Tongue (tissue), 1 donor: ENCODE measurements at regions not wholly inside any gene's neighbourhood (a gene's known extent, or its start where the extent isn't known, plus 50 kb on each side); places are given as distances from the start of the nearest gene placed in this dataset.

Source experiments
- DNase-seq: peaks from one replicate; pipeline ENCODE4 v3.0.0-alpha.2; 2015

- no peak for DNase-seq
These were observed 82.6 kb upstream of the CCDC91 start for GRCh38 chr12:28107679-28108078.

DNA sequence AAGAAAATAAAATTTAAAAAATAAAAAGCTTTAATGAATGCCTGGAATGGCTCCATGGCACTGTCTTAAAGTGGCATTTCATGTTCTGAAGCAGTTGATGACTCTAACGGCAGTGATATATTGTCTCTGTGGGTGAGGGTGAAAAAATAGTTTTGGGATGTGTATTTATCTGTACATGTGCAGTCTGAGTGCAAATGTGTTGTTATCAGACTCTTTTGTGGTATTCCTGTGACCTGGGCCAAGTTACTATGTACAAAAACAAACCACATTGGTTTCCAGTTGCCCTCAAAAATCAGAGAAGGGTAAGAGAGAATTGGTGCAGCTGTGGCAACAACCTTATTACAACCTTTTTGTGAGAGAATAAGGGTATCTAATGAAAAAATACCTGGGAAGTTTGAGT lies 81.7 kb upstream of the CCDC91 start:
- no peak for DNase-seq

- no peak for DNase-seq
These were observed 79.9 kb upstream of the CCDC91 start for GRCh38 chr12:28110329-28110728.

DNA sequence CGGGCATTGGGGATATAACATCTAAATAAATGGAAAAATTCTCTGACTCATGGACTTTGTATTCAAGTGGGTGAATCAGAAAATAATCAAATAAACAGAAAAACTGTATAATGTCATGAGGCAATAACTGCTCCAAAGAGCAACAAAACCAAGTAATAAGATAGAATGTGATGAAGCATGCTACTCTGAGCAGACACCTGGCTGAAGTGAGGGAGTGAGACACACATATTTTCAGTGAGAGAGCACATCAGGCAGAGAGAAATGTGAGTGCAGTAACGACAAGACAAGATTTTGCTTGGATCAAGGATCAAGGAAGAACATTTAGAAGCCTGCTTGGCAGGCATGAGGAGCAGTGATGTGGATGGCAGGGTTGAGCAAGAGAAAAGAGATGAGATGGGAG lies 75.8 kb upstream of the CCDC91 start:
- DNase-seq: no peak

DNA sequence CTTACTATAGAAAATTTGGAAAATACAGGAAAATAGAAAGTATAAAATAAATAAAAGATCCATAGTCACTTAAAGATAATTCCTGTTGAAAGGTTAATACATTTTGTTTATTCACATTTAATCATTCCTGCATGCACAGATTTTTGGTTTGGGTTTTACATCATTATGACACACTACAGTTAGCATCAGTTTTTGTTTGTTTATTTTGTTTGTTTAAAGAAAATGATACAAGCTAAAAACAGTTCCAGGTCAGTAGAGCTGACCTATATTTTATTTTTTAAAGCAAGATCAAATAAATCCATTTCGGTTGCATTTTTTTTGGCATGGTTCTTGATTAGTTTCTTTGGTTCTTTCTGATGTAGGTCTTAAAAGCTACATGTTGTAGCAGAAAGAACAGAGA lies 68.8 kb upstream of the CCDC91 start:
- no peak for DNase-seq

GRCh38 chr12:28121899-28122655 lies 68.2 kb upstream of the CCDC91 start:
- no peak for DNase-seq

DNA sequence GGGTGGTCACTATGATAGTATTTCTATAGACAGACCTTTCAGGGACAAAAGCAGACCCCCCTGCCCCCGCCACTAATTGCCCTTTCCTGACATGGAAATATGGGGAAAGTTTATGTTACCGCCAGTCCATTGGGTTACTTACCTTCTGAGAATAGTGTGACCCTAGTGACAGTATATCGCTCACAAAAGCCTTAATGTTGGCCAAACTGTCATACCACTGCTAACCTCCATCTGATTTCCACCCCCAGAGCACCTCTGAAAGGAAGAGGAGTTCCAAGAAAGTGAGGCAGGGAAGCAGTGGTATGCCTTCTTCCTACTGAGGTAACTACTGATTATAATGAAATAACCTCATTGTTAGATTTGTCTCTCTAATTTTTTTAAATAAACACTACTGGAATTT lies 67.5 kb upstream of the CCDC91 start:
- DNase-seq: no peak

- DNase-seq: no peak
These were observed 62.8 kb upstream of the CCDC91 start for GRCh38 chr12:28127455-28127854.

DNA sequence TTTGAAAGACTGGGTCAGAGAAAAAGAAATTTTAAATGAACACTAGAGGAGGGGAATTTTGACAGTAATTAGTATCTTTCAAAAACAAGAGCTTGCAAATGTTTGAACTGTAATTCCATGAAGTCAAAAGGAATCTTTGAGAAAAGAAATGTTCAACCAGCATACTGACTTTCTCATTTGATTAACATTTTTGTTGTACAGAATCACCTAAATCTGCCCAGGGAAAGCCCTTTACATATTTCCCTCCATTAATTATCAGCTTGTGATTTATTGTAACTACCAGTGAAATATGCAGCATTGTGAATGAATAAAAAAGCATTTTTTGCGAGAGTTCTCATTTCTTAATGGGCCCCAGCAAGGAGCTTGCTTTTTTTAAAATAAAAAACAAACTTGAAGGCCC lies 61.2 kb upstream of the CCDC91 start:
- no peak for DNase-seq

DNA sequence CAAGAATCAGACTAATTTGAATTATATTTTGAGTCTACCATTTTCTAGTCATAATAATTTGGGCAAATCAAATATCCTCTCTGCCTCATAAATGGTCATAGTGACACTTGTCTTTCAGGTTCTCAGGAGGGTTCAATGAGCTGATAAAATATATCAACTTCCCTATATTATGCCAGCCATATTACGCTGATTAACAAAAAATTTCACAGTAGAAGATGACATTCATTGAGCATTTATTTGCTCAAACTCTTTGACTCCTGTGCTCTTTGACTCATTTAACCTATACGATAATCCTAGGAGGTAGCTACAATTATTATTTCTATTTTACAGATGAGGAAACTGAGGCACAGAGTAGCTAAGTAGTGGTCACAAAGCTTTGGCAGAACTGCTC lies 60.0 kb upstream of the CCDC91 start:
- no peak for DNase-seq

DNA sequence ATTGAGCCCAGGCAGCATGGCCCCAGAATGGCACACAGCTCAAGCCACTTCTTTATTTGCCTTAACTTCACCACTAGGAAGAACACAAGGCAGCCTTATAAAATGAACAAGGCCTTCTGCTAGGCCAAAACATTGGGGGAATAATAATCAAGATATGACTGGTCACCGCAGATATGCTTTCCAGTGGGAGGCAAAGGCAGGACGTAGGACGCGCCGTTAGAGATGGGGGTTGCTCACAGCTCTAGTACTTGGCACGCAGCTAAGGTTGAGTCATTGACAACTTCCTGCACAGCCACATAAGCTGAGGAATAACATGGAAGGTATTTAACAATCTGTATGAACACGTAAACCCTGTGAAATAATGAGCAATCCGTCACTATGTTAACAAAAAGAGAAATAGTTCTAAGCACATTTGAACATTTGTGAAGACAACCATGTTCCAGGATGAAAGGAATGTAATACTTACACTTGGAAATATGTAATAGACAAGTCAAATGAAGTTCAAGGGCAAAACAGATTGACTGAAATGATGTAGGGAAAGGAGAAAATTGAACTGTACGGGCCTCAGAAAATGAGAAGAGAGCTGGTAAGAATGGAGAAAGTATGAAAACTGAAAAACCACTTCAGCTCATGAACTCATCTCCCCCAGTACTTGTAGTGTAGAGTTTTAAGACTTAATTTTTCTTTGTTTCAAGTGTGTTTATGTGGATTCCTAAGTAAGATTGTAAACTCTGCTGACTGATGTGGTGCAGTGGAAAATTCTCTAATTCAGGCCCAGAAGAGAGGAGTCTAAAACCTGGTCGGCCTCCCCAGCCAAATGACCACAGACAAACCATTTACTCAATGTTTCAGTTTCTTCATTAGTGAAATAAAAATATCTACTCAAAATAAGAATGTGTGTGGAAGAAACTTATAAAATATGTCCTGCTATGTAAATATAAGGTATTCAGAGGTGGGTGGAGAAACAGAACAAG lies 59.3 kb upstream of the CCDC91 start:
- DNase-seq: peak; percentile 6

GRCh38 chr12:28132398-28132797 lies 57.9 kb upstream of the CCDC91 start:
- no peak for DNase-seq

DNA sequence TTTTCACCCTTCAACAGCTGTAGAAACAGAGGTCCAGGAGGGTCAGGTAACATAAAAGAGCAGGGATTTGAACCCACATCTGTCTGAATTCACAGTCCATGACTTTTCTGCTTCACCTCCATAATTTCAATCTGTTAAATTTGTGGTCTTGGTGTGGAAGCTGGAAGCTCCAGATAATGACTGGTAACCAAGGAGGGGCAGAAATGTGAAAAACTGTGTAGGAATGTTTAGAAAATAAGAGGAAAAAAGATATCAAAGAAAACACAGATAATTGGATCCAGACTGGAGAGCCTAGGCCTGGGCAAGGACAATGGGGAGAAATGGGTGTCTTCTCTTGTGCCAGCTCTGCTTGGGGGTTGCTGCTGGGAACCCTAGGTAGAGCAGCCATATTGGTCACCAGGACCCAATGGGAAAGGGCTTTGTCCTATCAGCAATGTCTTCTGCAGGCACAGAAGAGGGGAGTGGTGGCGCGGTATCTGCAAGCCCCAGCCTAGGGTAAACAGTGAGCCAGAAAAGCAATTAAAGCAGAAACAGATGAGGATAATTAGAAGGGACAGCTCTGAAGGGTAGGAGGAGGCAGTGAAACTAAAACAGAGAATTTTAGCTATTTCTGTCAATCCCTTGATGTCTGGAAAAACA lies 54.3 kb upstream of the CCDC91 start:
- no peak for DNase-seq

DNA sequence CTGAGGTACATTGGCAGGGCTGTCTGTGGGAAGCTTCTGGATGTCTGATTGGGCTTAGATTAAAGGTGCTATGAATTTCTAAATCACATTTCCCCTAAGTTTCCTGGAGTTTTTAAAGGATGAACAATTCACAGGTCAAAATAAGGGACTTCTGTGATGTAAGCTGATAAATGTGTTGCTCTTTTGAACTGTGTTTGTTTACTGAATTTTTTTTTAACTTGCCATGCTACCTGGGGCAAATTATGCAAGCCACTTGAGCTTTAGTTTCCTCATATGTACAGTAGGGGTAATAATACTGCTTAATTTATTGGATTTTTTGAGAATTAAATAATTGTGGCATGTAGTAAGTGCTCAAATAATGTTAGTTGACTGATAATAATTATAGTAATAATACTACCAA lies 52.8 kb upstream of the CCDC91 start:
- DNase-seq: no peak

DNA sequence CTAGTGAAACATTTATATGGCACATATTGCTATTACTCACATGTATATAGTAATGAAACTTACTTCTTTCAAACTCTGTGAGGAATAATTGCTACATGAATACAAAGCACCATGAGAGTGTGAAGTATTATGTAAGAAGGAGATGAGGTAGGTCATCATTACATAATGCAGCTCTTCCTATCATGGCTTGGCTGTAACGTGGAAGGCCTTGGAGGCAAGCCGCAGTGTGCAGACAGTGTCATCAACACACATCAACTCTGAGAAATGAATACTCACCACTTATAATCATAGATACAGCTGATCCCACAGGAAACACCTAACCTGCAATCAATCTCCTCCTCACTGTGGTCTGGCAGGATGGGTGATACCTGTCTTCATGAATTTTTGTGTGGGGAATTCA lies 49.9 kb upstream of the CCDC91 start:
- no peak for DNase-seq
